ENCODE measurements at regions not wholly inside any gene's neighbourhood (a gene's known extent, or its start where the extent isn't known, plus 50 kb on each side); places are given as distances from the start of the nearest gene placed in this dataset.

DNA sequence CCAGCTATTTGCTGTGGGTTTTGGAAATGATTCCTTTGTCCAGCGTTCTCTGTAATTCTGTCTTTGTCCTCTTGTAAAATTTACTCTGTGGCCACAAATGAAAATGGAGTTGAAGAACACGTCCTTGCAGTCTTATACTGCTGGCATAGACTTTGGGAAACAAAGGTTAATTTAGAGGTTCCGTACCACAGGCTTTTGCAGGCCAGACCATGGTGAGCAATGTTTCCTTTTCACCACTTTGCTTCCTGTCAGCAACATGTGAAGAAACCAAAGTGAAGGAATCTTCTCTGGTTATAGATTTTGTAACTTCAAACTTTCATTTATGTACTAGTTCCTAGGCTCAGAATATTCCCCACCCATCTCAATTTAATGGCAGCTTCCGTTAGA lies 488.5 kb downstream of the MDFIC start:
- no peaks in the 10 kb centered on the region for H3K4me1 ChIP-seq (ENCODE audit: control insufficient read depth, insufficient read depth, low read length, poor library complexity, severe bottlenecking)
- no peak overlapping the region for H3K4me3 ChIP-seq (ENCODE audit: insufficient read depth, low read depth, low read length, poor library complexity, severe bottlenecking)
- H3K9me3 ChIP-seq (ENCODE audit: control insufficient read depth, low read length), result no peaks in the 10 kb centered on the region
- H3K36me3 ChIP-seq (ENCODE audit: control insufficient read depth, insufficient read depth, low read length), result no peaks in the 10 kb centered on the region
- no peaks in the 10 kb centered on the region for H3K27me3 ChIP-seq (replicated peaks; ENCODE audit: control insufficient read depth, insufficient read depth, low read length, poor library complexity, severe bottlenecking)
- H3K27ac ChIP-seq (ENCODE audit: insufficient read depth, low read length, poor library complexity, severe bottlenecking), result no peak overlapping the region
- no peak for DNase-seq

DNA sequence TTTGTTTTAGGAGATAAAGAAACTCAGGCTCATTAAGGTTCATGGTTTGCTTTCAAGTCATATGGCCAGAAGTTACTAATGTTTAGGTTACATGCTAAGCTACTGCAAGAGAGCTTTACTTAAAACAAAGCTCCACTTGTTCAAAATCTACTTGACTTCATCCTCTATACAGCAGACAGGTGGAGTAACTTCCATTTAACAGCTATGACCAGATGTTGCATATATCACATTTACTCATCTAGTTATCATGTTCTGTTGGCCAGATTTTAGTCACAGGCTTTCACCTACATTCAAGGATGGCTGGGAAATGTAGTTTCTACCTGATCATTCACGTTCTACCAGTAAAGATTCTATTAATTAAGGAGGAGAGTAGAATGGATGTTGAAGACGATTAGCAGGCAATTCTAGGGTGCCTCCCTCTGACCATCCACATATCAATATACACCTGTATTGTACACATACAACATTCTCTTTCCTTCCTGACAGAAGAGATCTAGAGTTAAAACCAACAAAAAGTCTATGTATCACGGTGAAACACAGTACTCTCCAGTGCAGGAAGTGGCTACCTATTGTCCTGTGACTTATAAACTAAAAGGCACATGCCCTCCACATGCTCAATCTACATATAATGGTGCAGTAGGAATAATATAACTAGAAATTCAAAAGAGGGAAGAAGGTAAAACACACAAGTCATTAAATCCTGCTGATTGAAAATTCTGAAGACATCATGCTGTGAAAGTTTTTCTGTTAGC lies 488.0 kb downstream of the MDFIC start:
- Histone ChIP-seq H3K27ac (ENCODE audit: insufficient read depth, low read length, poor library complexity, severe bottlenecking) (no peak overlapping the region), H3K27me3 (replicated peaks; ENCODE audit: control insufficient read depth, insufficient read depth, low read length, poor library complexity, severe bottlenecking) (no peaks in the 10 kb centered on the region), H3K4me1 (ENCODE audit: control insufficient read depth, insufficient read depth, low read length, poor library complexity, severe bottlenecking) (no peaks in the 10 kb centered on the region), H3K36me3 (ENCODE audit: control insufficient read depth, insufficient read depth, low read length) (no peaks in the 10 kb centered on the region), H3K4me3 (ENCODE audit: insufficient read depth, low read depth, low read length, poor library complexity, severe bottlenecking) (no peak overlapping the region), H3K9me3 (ENCODE audit: control insufficient read depth, low read length) (no peaks in the 10 kb centered on the region)
- no peak for DNase-seq

DNA sequence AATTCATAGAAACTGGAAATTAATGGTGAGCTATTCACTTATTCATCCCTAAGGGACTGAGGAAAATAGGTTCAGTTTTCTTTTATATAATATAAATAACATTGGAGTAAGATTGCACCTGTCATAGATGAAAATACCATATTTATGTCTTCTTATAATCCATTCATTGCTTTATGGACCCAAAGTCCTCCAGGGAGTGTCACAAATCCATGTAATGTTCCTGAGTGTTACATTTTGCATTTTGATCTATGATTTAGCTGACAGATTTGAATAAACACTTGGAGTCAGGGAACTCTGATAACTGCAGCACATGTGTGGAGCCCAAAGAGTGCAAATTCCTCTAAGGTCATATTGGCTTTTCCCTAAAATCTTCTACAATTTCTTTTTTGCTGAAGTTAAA lies 484.3 kb downstream of the MDFIC start:
- DNase-seq, result no peak
- H3K36me3 ChIP-seq (ENCODE audit: control insufficient read depth, insufficient read depth, low read length), result no peaks in the 10 kb centered on the region
- H3K4me3 ChIP-seq (ENCODE audit: insufficient read depth, low read depth, low read length, poor library complexity, severe bottlenecking), result no peak overlapping the region
- no peak overlapping the region for H3K27ac ChIP-seq (ENCODE audit: insufficient read depth, low read length, poor library complexity, severe bottlenecking)
- no peaks in the 10 kb centered on the region for H3K9me3 ChIP-seq (ENCODE audit: control insufficient read depth, low read length)
- no peaks in the 10 kb centered on the region for H3K4me1 ChIP-seq (ENCODE audit: control insufficient read depth, insufficient read depth, low read length, poor library complexity, severe bottlenecking)
- no peaks in the 10 kb centered on the region for H3K27me3 ChIP-seq (replicated peaks; ENCODE audit: control insufficient read depth, insufficient read depth, low read length, poor library complexity, severe bottlenecking)

DNA sequence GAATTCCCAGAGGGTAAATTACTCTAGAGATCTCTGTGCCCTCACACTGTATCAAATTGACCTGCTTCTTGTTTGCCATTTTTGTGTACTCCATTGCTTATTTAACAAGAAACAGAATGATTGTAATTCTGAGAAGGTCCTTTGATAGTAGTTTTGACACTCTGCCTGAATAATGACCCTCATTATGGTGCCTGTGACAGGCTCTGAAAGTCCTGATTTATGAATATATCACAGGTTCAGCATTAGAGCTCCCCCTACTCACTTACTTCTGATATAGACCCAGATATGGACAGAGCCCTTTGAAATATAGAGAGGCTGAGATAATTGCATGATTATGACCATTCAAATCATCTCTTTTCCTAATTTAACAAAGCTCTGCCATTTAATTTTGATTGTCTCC lies 465.2 kb downstream of the MDFIC start:
- H3K9me3 ChIP-seq (ENCODE audit: control insufficient read depth, low read length), result no peaks in the 10 kb centered on the region
- H3K4me3 ChIP-seq (ENCODE audit: insufficient read depth, low read depth, low read length, poor library complexity, severe bottlenecking), result no peak overlapping the region
- no peaks in the 10 kb centered on the region for H3K27me3 ChIP-seq (replicated peaks; ENCODE audit: control insufficient read depth, insufficient read depth, low read length, poor library complexity, severe bottlenecking)
- H3K27ac ChIP-seq (ENCODE audit: insufficient read depth, low read length, poor library complexity, severe bottlenecking), result no peak overlapping the region
- DNase-seq, result no peak
- no peaks in the 10 kb centered on the region for H3K36me3 ChIP-seq (ENCODE audit: control insufficient read depth, insufficient read depth, low read length)
- H3K4me1 ChIP-seq (ENCODE audit: control insufficient read depth, insufficient read depth, low read length, poor library complexity, severe bottlenecking), result no peaks in the 10 kb centered on the region

DNA sequence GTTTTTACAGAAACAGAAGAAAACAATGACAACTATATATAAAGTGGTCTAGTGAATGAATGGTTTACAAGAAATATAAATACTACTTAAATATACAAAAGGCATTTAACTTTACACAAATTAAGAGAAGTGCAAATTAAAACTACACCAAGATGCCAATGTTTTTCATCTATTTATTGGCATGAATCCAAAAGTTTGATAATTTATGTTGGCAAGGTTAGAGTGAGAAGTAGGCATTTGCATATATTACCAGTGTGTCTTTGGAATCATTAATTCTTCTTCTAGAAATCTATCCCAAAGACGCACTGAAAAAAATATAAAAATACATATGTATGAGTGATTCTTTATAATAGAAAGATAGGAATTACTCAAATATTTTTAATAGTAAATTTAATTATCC lies 457.4 kb downstream of the MDFIC start:
- no peaks in the 10 kb centered on the region for H3K9me3 ChIP-seq (ENCODE audit: control insufficient read depth, low read length)
- no peak overlapping the region for H3K4me3 ChIP-seq (ENCODE audit: insufficient read depth, low read depth, low read length, poor library complexity, severe bottlenecking)
- H3K4me1 ChIP-seq (ENCODE audit: control insufficient read depth, insufficient read depth, low read length, poor library complexity, severe bottlenecking), result no peaks in the 10 kb centered on the region
- no peak overlapping the region for H3K27ac ChIP-seq (ENCODE audit: insufficient read depth, low read length, poor library complexity, severe bottlenecking)
- H3K36me3 ChIP-seq (ENCODE audit: control insufficient read depth, insufficient read depth, low read length), result no peaks in the 10 kb centered on the region
- H3K27me3 ChIP-seq (replicated peaks; ENCODE audit: control insufficient read depth, insufficient read depth, low read length, poor library complexity, severe bottlenecking), result no peaks in the 10 kb centered on the region
- DNase-seq, result no peak

DNA sequence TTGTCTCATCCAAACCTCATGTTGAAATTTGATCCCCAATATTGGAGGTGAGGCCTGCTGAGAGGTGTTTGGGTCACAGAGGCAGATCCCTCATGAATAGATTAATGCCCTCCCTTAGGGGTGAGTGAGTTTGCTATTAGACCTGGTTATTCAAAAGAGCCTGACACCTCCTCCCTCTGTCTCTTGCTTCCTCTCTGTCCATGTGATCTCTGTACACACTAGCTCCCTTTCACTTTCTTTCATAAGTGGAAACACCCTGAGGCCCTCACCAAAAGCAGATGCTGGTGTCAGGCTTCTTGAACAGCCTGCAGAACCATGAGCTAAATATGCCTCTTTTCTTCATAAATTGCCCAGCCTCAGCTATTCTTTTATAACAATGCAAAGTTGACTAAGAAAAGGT lies 447.1 kb downstream of the MDFIC start:
- Histone ChIP-seq H3K36me3 (ENCODE audit: control insufficient read depth, insufficient read depth, low read length) (no peaks in the 10 kb centered on the region), H3K27ac (ENCODE audit: insufficient read depth, low read length, poor library complexity, severe bottlenecking) (no peak overlapping the region), H3K27me3 (replicated peaks; ENCODE audit: control insufficient read depth, insufficient read depth, low read length, poor library complexity, severe bottlenecking) (no peaks in the 10 kb centered on the region), H3K4me1 (ENCODE audit: control insufficient read depth, insufficient read depth, low read length, poor library complexity, severe bottlenecking) (no peaks in the 10 kb centered on the region), H3K4me3 (ENCODE audit: insufficient read depth, low read depth, low read length, poor library complexity, severe bottlenecking) (no peak overlapping the region), H3K9me3 (ENCODE audit: control insufficient read depth, low read length) (no peaks in the 10 kb centered on the region)
- no peak for DNase-seq

DNA sequence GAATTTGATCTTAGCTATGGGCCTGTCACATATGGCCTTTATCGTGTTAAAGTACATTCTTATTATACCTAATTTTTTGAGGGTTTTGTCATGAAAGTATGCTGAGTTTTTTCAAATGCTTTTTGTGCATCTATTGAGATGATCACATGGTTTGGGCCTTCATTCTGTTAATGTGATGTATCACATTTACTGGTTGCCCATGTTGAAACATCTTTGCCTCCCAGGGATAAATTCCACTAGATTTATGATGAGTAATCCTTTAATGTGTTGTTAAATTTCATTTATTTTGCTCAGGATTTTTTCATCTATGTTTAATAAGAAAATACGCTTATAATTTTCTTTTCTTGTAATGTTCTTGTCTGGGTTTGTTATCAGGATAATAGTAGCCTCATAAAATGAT lies 442.0 kb downstream of the MDFIC start:
- no peaks in the 10 kb centered on the region for H3K9me3 ChIP-seq (ENCODE audit: control insufficient read depth, low read length)
- no peak overlapping the region for H3K27ac ChIP-seq (ENCODE audit: insufficient read depth, low read length, poor library complexity, severe bottlenecking)
- no peaks in the 10 kb centered on the region for H3K4me1 ChIP-seq (ENCODE audit: control insufficient read depth, insufficient read depth, low read length, poor library complexity, severe bottlenecking)
- H3K27me3 ChIP-seq (replicated peaks; ENCODE audit: control insufficient read depth, insufficient read depth, low read length, poor library complexity, severe bottlenecking), result no peaks in the 10 kb centered on the region
- no peaks in the 10 kb centered on the region for H3K36me3 ChIP-seq (ENCODE audit: control insufficient read depth, insufficient read depth, low read length)
- no peak overlapping the region for H3K4me3 ChIP-seq (ENCODE audit: insufficient read depth, low read depth, low read length, poor library complexity, severe bottlenecking)
- no peak for DNase-seq

DNA sequence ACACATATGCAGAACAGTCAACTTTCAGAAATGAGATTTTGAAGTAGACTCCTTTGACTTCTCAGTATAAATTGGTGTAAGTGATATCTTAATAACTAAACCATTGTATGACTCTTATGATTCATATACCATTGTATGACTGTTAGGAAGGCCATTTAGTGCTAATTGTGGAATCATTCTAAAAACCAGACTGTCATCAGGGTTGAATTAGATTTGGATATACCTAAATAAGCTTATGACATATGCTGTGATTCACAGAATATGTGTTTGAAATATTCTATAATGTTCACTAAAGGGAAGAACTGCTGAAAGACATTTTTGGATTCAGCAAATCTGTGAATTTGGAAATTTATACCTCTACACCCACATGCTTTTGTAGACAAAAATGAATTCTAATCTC lies 438.1 kb downstream of the MDFIC start:
- no peak overlapping the region for H3K4me3 ChIP-seq (ENCODE audit: insufficient read depth, low read depth, low read length, poor library complexity, severe bottlenecking)

DNA sequence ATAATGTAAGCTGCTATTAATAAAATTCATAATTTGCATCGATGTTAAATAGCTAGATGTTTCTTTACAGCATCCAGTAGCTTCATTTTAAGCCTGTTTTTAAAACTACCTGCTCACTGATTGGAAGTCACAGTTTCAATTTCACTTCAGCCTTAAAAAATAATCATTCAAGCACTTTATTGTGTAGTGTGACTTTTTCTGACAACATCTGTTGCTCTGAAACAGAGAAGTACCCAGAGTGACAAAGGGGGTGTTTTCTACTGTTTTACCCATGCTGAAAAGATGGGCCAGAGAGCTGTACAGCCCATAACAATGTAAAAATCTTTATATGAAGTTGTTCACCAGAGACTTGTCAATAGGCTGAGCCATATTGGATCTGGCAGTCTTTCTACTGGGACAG lies 437.2 kb downstream of the MDFIC start:
- Histone ChIP-seq H3K9me3 (ENCODE audit: control insufficient read depth, low read length) (no peaks in the 10 kb centered on the region), H3K27ac (ENCODE audit: insufficient read depth, low read length, poor library complexity, severe bottlenecking) (no peak overlapping the region), H3K36me3 (ENCODE audit: control insufficient read depth, insufficient read depth, low read length) (no peaks in the 10 kb centered on the region)

More for the DNA sequence above, 438.1 kb downstream of the MDFIC start:
- Histone ChIP-seq H3K27me3 (replicated peaks; ENCODE audit: control insufficient read depth, insufficient read depth, low read length, poor library complexity, severe bottlenecking) (no peaks in the 10 kb centered on the region), H3K27ac (ENCODE audit: insufficient read depth, low read length, poor library complexity, severe bottlenecking) (no peak overlapping the region), H3K9me3 (ENCODE audit: control insufficient read depth, low read length) (no peaks in the 10 kb centered on the region), H3K4me1 (ENCODE audit: control insufficient read depth, insufficient read depth, low read length, poor library complexity, severe bottlenecking) (no peaks in the 10 kb centered on the region), H3K36me3 (ENCODE audit: control insufficient read depth, insufficient read depth, low read length) (no peaks in the 10 kb centered on the region)
- no peak for DNase-seq

DNA sequence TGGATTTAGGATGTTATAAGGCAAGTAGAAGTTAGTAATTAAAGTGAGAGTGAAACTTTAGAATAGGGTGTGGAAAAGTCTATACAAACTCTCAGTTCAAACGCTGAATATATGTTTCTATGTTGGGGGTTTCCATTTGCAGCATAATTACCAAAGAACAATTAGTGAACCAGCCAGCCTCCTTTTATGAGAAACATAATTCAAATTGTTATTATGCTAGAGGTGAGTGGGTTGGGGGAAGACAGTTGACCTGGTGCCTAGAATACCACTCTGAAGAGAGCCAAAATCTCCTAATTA lies 435.8 kb downstream of the MDFIC start:
- Histone ChIP-seq H3K9me3 (ENCODE audit: control insufficient read depth, low read length) (no peaks in the 10 kb centered on the region), H3K27ac (ENCODE audit: insufficient read depth, low read length, poor library complexity, severe bottlenecking) (no peak overlapping the region), H3K36me3 (ENCODE audit: control insufficient read depth, insufficient read depth, low read length) (no peaks in the 10 kb centered on the region), H3K4me3 (ENCODE audit: insufficient read depth, low read depth, low read length, poor library complexity, severe bottlenecking) (no peak overlapping the region), H3K27me3 (replicated peaks; ENCODE audit: control insufficient read depth, insufficient read depth, low read length, poor library complexity, severe bottlenecking) (no peaks in the 10 kb centered on the region), H3K4me1 (ENCODE audit: control insufficient read depth, insufficient read depth, low read length, poor library complexity, severe bottlenecking) (no peaks in the 10 kb centered on the region)
- DNase-seq, result no peak

More for the DNA sequence above, 437.2 kb downstream of the MDFIC start:
- H3K4me3 ChIP-seq (ENCODE audit: insufficient read depth, low read depth, low read length, poor library complexity, severe bottlenecking), result no peak overlapping the region
- H3K4me1 ChIP-seq (ENCODE audit: control insufficient read depth, insufficient read depth, low read length, poor library complexity, severe bottlenecking), result no peaks in the 10 kb centered on the region
- H3K27me3 ChIP-seq (replicated peaks; ENCODE audit: control insufficient read depth, insufficient read depth, low read length, poor library complexity, severe bottlenecking), result no peaks in the 10 kb centered on the region
- DNase-seq, result no peak
